HG03175 (cell line): ENCODE measurements at regions not wholly inside any gene's neighbourhood (a gene's known extent, or its start where the extent isn't known, plus 50 kb on each side); places are given as distances from the start of the nearest gene placed in this dataset.

Source experiments
- ATAC-seq: cut with Tn5 transposase; IDR thresholded peaks from one replicate; pipeline ENCODE4 v1.9.1; 2021; ENCODE audit warnings: mild to moderate bottlenecking, moderate library complexity; ENCODE audit not compliant: unreplicated experiment

GRCh38 chr6:121810158-121811032, 374.9 kb downstream of the GJA1 start:
- ATAC-seq, result no peak

GRCh38 chr6:121811106-121811505, 375.7 kb downstream of the GJA1 start:
- ATAC-seq, result no peak

- no peak for ATAC-seq
Observed at GRCh38 chr6:121816361-121816760, 380.9 kb downstream of the GJA1 start.

GRCh38 chr6:121816906-121817540, 381.6 kb downstream of the GJA1 start:
- no peak for ATAC-seq

GRCh38 chr6:121823437-121823851, 388.0 kb downstream of the GJA1 start:
- no peak for ATAC-seq

GRCh38 chr6:121826156-121826810, 390.8 kb downstream of the GJA1 start:
- ATAC-seq, result no peak

- no peak for ATAC-seq
Observed at GRCh38 chr6:121828146-121828886, 392.9 kb downstream of the GJA1 start.

GRCh38 chr6:121830736-121831135, 395.3 kb downstream of the GJA1 start:
- ATAC-seq, result no peak

GRCh38 chr6:121835662-121836061, 400.2 kb downstream of the GJA1 start:
- no peak for ATAC-seq

- ATAC-seq, result no peak
Observed at GRCh38 chr6:121837545-121838229, 402.2 kb downstream of the GJA1 start.

- no peak for ATAC-seq
Observed at GRCh38 chr6:121838842-121839241, 403.4 kb downstream of the GJA1 start.

- ATAC-seq, result no peak
Observed at GRCh38 chr6:121839896-121840295, 404.4 kb downstream of the GJA1 start.

GRCh38 chr6:121844898-121845297, 409.5 kb downstream of the GJA1 start:
- no peak for ATAC-seq

- no peak for ATAC-seq
Observed at GRCh38 chr6:121847806-121848522, 412.5 kb downstream of the GJA1 start.

GRCh38 chr6:121848523-121849255, 413.2 kb downstream of the GJA1 start:
- ATAC-seq, result no peak

GRCh38 chr6:121849477-121849876, 414.0 kb downstream of the GJA1 start:
- ATAC-seq, result peak; percentile 89

- no peak for ATAC-seq
Observed at GRCh38 chr6:121851056-121851455, 415.6 kb downstream of the GJA1 start.

- ATAC-seq, result no peak
Observed at GRCh38 chr6:121853686-121854085, 418.2 kb downstream of the GJA1 start.

GRCh38 chr6:121855521-121855920, 420.1 kb downstream of the GJA1 start:
- ATAC-seq, result no peak
